Esophagus (tissue), 2 donors: ENCODE measurements at regions not wholly inside any gene's neighbourhood (a gene's known extent, or its start where the extent isn't known, plus 50 kb on each side); places are given as distances from the start of the nearest gene placed in this dataset.

ENCODE experiments used
- H3K27ac ChIP-seq, 2 donors: one replicate each; pipeline ENCODE4 v1.5.1; 2013; ENCODE audit warnings: low read depth in 2 of 2, mild to moderate bottlenecking in 2 of 2, inconsistent platforms in 1 of 2, low read length in 1 of 2, moderate library complexity in 1 of 2
- H3K27me3 ChIP-seq, 2 donors: one replicate each; pipeline ENCODE4 v1.6.1; 2013; ENCODE audit warnings: low read length in 2 of 2, control low read depth in 1 of 2, mild to moderate bottlenecking in 1 of 2; ENCODE audit not compliant: insufficient read depth in 2 of 2, control insufficient read depth in 1 of 2
- H3K36me3 ChIP-seq, 2 donors: one replicate each; pipeline ENCODE4 v1.6.1; 2013; ENCODE audit warnings: low read length in 1 of 2; ENCODE audit not compliant: control insufficient read depth in 2 of 2, insufficient read depth in 2 of 2
- H3K4me1 ChIP-seq, 2 donors: one replicate each; pipeline ENCODE4 v1.6.1; 2013; ENCODE audit warnings: low read length in 1 of 2; ENCODE audit not compliant: control insufficient read depth in 2 of 2, insufficient read depth in 2 of 2
- H3K4me3 ChIP-seq, 2 donors: one replicate each; pipeline ENCODE4 v1.5.1; 2013; ENCODE audit warnings: low read length in 2 of 2, mild to moderate bottlenecking in 2 of 2, low read depth in 1 of 2, moderate library complexity in 1 of 2
- H3K9me3 ChIP-seq, 2 donors: one replicate each; pipeline ENCODE4 v1.6.1; 2013; ENCODE audit warnings: mild to moderate bottlenecking in 2 of 2, low read depth in 1 of 2, low read length in 1 of 2, moderate library complexity in 1 of 2; ENCODE audit not compliant: control insufficient read depth in 2 of 2, insufficient read depth in 1 of 2
- WGBS, 2 donors: extraction: QIAGEN DNeasy Blood & Tissue Kit; methylation state at CpG; one replicate each; pipeline ENCODE4 v1.1.7; 2013; 5-methylcytosine and 5-hydroxymethylcytosine counted together
- donor health status: healthy with polysubstance abuse.
- donor health status: Bipolar disorder and iron deficiency.

DNA sequence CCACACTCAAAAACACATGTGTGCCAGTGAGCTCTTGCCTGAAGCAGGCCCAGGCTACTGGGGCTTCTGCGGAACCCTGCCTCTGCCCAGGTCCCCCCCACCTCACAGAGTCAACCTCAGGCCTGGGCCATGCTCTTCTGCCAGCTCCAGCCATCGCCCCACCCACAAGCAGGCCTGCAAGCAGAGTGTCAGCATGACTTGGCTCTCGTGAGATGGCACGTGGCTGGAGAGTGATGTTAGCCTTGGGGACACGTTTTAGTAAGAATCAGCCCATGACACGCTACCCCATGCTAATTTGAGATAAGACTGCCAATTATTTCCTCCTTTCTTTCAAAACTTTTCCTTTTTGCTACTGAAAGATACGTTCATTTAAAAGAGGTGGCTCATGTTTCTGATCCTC, 351.7 kb downstream of the IRX2 start:
- WGBS, 2 donors: 60 to 66% methylated on average over 7 of the region's 7 CpGs

DNA sequence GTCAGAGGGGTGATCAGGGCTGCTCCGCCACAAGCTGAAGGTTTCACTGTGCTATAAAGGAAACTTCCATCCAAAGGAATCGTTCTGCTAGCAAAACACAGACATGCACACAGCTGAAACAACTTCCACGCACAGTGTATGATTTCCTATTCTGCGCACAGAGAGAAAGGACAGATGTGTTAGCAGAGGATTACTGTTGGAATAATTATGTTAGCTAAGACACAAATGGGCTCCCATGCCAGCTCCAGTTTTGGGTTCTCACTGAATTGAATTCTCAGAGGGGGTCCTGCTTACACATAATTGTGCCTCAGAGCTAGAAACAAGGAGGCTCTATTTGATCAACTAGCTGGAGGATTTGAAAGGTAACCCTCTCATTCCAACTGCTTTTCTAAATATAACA, 352.4 kb downstream of the IRX2 start:
- WGBS, 2 donors: 48 to 63% methylated on average over 4 of the region's 4 CpGs
- no peaks in the 10 kb centered on the region for H3K4me1 ChIP-seq
- H3K4me3 ChIP-seq: no peak overlapping the region
- no peaks in the 10 kb centered on the region for H3K36me3 ChIP-seq
- H3K27me3 ChIP-seq: no peaks in the 10 kb centered on the region
- H3K9me3 ChIP-seq: no peaks in the 10 kb centered on the region
- no peak overlapping the region for H3K27ac ChIP-seq

More for the DNA sequence above, 351.7 kb downstream of the IRX2 start:
- Histone ChIP-seq H3K4me3 (no peak overlapping the region), H3K4me1 (no peaks in the 10 kb centered on the region), H3K9me3 (no peaks in the 10 kb centered on the region), H3K27ac (no peak overlapping the region), H3K36me3 (no peaks in the 10 kb centered on the region), H3K27me3 (no peaks in the 10 kb centered on the region)

DNA sequence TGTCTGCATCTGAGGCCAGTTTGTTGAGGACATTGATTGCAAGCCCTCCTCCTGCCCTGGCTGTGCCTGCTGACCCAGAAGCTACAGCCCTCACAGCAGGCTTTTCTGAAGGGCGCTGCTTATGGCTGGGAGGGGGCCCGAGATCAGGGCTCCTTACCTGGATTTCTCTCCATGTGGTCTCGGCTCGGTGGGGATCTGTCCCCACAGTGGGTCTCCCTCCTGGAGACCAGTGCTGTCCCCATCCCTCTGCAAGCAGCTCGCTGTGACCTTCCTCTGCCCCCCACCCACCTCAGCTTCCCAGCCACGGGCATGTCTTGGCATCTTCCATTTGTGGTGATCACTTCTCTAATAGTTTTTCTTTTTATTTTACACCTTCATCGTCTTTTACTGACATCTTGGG, 357.9 kb downstream of the IRX2 start:
- Histone ChIP-seq H3K27me3 (no peaks in the 10 kb centered on the region), H3K27ac (no peak overlapping the region), H3K36me3 (no peaks in the 10 kb centered on the region), H3K9me3 (no peaks in the 10 kb centered on the region), H3K4me3 (no peak overlapping the region), H3K4me1 (no peaks in the 10 kb centered on the region)
- WGBS, 2 donors: 77 to 80% methylated on average over 7 of the region's 7 CpGs

DNA sequence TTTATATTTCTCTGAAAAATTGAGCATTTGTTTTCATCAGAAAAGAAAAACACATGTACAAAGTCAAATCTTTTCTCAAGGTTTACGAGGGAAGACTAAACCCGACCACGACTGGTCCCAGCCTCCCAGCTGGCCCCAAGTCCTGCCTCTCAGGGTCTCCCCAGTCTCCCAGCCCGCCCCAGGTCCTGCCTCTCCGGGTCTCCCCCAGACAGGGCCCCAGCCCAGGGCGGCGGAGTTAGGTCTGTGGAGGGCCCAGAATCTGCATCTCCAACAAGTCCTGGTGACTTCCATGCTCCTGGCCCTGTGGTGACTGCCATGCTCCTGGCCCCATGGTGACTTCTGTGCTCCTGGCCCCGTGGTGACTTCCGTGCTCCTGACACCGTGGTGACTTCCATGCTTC, 359.9 kb downstream of the IRX2 start:
- no peak overlapping the region for H3K27ac ChIP-seq
- H3K36me3 ChIP-seq: no peaks in the 10 kb centered on the region
- H3K4me3 ChIP-seq: no peak overlapping the region
- H3K9me3 ChIP-seq: no peaks in the 10 kb centered on the region
- WGBS, 2 donors: 81 to 83% methylated on average over 10 of the region's 10 CpGs
- no peaks in the 10 kb centered on the region for H3K27me3 ChIP-seq
- H3K4me1 ChIP-seq: no peaks in the 10 kb centered on the region

DNA sequence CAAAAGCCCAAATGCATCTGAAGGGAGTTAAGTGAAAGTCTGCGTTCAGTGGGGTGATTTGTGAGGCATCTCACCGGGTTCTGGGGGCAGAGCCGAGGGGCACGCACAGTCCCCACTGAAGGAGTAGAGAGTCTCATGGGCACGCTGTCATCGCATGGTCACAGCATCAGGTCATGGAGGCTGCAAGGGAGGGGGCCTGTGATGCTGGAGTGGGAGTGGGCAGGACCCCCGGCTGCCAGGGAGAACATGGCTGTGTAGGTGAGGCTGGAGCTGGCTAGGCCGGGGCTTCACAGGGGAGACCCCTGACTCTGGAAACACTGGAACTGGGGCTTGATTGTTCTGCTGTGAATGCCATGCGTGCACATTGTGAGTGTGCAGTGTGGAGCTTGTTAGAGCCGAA, 360.5 kb downstream of the IRX2 start:
- H3K4me3 ChIP-seq: no peak overlapping the region
- H3K4me1 ChIP-seq: no peaks in the 10 kb centered on the region
- H3K27me3 ChIP-seq: no peaks in the 10 kb centered on the region
- no peak overlapping the region for H3K27ac ChIP-seq
- H3K9me3 ChIP-seq: no peaks in the 10 kb centered on the region
- no peaks in the 10 kb centered on the region for H3K36me3 ChIP-seq
- WGBS, 2 donors: 88 to 89% methylated on average over 10 of the region's 10 CpGs

DNA sequence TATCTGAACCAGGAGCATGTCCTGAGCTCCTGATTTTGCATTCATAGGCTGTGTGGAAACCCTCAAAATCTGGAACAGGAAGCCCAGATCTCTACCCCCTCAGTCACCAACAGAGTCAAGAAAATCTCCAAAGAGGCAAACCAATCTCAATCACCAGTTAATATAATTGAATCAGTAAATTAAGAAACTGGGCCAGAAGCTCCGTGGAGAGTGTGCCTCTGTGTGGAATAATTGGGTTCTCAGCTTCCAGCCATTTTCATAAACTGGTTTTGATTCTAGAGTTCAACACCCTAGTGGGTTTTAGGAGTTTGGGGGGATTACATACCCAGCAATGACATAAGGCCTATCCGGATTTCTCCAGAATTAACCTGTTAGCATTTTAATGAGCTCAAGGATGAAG, 362.9 kb downstream of the IRX2 start:
- WGBS, 2 donors: 72 to 85% methylated on average over 2 of the region's 2 CpGs
- Histone ChIP-seq H3K27me3 (no peaks in the 10 kb centered on the region), H3K36me3 (no peaks in the 10 kb centered on the region), H3K9me3 (no peaks in the 10 kb centered on the region), H3K4me3 (no peak overlapping the region), H3K27ac (no peak overlapping the region), H3K4me1 (no peaks in the 10 kb centered on the region)

DNA sequence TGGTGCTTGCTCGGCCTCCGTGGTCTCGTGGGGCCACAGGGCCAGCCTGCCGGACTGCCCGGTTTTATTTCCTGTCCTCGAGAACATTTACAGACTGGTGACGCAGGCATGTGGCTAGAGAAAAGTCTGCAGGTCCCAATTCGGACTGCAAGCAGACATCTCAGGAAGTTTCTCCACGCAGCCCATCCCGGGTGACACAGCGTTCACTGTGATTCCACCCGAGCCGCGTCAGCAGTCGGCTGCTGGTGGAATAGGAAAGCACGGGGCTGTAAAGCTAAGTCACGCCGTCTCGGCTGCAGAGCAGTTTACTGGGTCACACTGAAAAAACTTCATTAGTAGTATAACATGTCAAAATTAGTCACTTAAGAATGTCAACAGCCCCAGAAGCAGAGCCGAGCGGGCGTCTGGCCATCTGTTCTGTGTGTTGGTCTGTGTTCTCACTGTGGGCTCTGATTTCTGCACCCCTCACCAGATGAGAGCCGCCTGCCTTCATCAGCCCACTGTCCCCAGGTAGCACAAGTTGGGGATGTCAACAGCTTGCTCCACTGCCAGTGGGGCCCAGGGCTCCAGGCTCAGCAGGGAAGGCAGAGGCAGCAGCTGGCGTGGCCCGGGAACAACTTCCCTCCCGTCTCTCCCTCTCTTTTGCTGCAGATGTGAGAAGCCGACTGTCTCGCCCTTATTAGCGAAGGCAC, 363.7 kb downstream of the IRX2 start:
- WGBS, 2 donors: 66% methylated on average over 29 of the region's 29 CpGs
- H3K27me3 ChIP-seq: no peaks in the 10 kb centered on the region
- no peak overlapping the region for H3K27ac ChIP-seq
- H3K36me3 ChIP-seq: no peaks in the 10 kb centered on the region
- no peaks in the 10 kb centered on the region for H3K9me3 ChIP-seq
- no peak overlapping the region for H3K4me3 ChIP-seq
- no peaks in the 10 kb centered on the region for H3K4me1 ChIP-seq

DNA sequence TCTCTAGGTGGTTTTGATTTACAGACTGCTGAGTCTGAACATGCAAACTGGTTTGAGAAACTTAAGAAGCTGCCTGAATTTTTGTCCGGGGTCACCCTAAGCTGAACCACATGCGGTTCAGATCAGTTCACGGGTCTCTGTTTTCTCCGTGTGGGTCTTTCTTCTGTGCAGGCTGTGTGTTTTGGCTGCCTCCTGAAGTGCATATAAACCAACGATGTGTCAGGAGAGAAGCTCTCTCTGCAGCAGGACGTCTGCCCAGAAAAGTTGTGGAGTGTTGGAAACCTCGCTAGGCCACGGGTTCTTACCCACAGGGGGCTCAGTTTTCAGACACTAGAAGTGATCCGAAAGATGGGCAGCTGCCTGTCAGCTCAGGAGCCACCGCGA, 364.2 kb downstream of the IRX2 start:
- WGBS, 2 donors: 60 to 73% methylated on average over 11 of the region's 11 CpGs
- H3K4me1 ChIP-seq: no peaks in the 10 kb centered on the region
- no peak overlapping the region for H3K27ac ChIP-seq
- no peaks in the 10 kb centered on the region for H3K9me3 ChIP-seq
- no peaks in the 10 kb centered on the region for H3K36me3 ChIP-seq
- H3K27me3 ChIP-seq: no peaks in the 10 kb centered on the region
- H3K4me3 ChIP-seq: no peak overlapping the region

DNA sequence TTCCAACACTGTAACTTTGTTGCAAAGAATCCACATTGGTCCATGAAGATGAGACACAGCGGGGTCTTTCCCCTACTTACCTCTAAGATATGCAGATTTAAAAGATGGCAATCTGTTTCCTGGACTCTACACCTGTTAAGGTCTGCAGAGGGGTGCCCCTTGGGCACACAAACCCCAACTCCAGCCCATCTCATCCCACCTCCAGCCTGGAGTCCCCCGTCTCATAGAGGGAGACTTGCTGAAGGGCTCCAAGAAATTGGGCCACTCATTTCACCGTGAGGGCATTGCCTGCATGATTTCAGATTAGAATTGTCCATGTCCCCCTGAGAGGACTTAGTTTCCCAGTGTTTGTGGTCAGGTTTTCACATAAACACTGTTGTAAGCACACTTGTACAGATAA, 365.7 kb downstream of the IRX2 start:
- Histone ChIP-seq H3K4me3 (no peak overlapping the region), H3K36me3 (no peaks in the 10 kb centered on the region), H3K27me3 (no peaks in the 10 kb centered on the region), H3K4me1 (no peaks in the 10 kb centered on the region), H3K27ac (no peak overlapping the region), H3K9me3 (no peaks in the 10 kb centered on the region)
- WGBS, 2 donors: 68 to 82% methylated on average over 3 of the region's 3 CpGs

DNA sequence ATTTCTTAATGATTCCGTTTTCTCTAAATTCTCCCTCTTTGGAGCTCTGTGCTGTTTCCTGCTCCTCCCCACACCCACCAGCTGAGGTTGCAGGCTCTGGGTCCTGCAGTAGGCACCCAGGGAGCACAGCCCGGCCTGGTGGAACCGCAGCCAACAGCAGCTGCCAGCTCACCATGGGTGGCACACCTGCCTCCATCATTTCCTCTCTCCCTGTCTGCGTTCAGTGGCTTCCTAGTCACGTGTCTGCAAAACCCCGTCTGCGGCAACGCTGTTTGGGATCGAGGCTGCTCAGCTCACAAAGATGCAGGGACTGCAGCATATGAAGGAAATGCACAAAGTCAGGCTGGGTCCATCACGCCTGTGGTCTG, 367.8 kb downstream of the IRX2 start:
- WGBS, 2 donors: 73 to 76% methylated on average over 10 of the region's 10 CpGs
- Histone ChIP-seq H3K4me3 (no peak overlapping the region), H3K4me1 (peaks cover 0 to 2% of the 10 kb centered on the region in 2 donors), H3K27ac (no peak overlapping the region), H3K27me3 (no peaks in the 10 kb centered on the region), H3K36me3 (no peaks in the 10 kb centered on the region), H3K9me3 (no peaks in the 10 kb centered on the region)
